ENCODE measurements at regions not wholly inside any gene's neighbourhood (a gene's known extent, or its start where the extent isn't known, plus 50 kb on each side); places are given as distances from the start of the nearest gene placed in this dataset.

- Histone ChIP-seq H3K4me1 (replicated peaks in 1 of 2) (no peaks in the 10 kb centered on the region), H3K36me3 (replicated peaks in 1 of 2) (no peaks in the 10 kb centered on the region), H3K27ac (no peak overlapping the region), H3K9me3 (replicated peaks in 1 of 3) (no peaks in the 10 kb centered on the region), H3K27me3 (no peaks in the 10 kb centered on the region), H3K4me3 (no peak overlapping the region)
- TF ChIP-seq CTCF (IDR thresholded peaks at IDR 0.05) (no peak), POLR2A (IDR thresholded peaks at IDR 0.05) (no peak)
- no peak for DNase-seq
- intact Hi-C loops (cut with DNase I) = no loop called here
Observed at GRCh38 chr7:46679671-46680070, 758.6 kb upstream of the IGFBP3 start.

- H3K27ac ChIP-seq = no peak overlapping the region
- no peaks in the 10 kb centered on the region for H3K27me3 ChIP-seq
- H3K4me3 ChIP-seq = no peak overlapping the region
- TF ChIP-seq POLR2A (IDR thresholded peaks at IDR 0.05) (no peak), CTCF (IDR thresholded peaks at IDR 0.05) (no peak)
- DNase-seq = no peak
- no peaks in the 10 kb centered on the region for H3K4me1 ChIP-seq (replicated peaks in 1 of 2)
- H3K36me3 ChIP-seq (replicated peaks in 1 of 2) = no peaks in the 10 kb centered on the region
- no peaks in the 10 kb centered on the region for H3K9me3 ChIP-seq (replicated peaks in 1 of 3)
- intact Hi-C loops (cut with DNase I) = no loop called here
- whole genome bisulfite sequencing, 4 donors = 77 to 83% (median 80%) methylated on average over 2 of the region's 2 CpGs
Observed at GRCh38 chr7:46678421-46678820, 757.3 kb upstream of the IGFBP3 start.

- 73 to 90% (median 84%) methylated on average over 4 of the region's 4 CpGs for WGBS, 4 donors
- Histone ChIP-seq H3K36me3 (replicated peaks in 1 of 2) (no peaks in the 10 kb centered on the region), H3K4me3 (no peak overlapping the region), H3K27me3 (no peaks in the 10 kb centered on the region), H3K4me1 (replicated peaks in 1 of 2) (no peaks in the 10 kb centered on the region), H3K9me3 (replicated peaks in 1 of 3) (no peaks in the 10 kb centered on the region), H3K27ac (no peak overlapping the region)
- intact Hi-C loops (cut with DNase I) = no loop called here
- DNase-seq = no peak
- TF ChIP-seq POLR2A (IDR thresholded peaks at IDR 0.05) (no peak), CTCF (IDR thresholded peaks at IDR 0.05) (no peak)
Observed at GRCh38 chr7:46675456-46675855, 754.4 kb upstream of the IGFBP3 start.

GRCh38 chr7:46672861-46673260 lies 751.8 kb upstream of the IGFBP3 start:
- H3K4me3 ChIP-seq = no peak overlapping the region
- no peak overlapping the region for H3K27ac ChIP-seq
- H3K36me3 ChIP-seq (replicated peaks in 1 of 2) = no peaks in the 10 kb centered on the region
- 81 to 85% (median 85%) methylated on average over 2 of the region's 2 CpGs for WGBS, 4 donors
- no peak for DNase-seq
- no peak for TF ChIP-seq POLR2A (IDR thresholded peaks at IDR 0.05)
- no peak for TF ChIP-seq CTCF (IDR thresholded peaks at IDR 0.05)
- intact Hi-C loops (cut with DNase I) = no loop called here
- no peaks in the 10 kb centered on the region for H3K27me3 ChIP-seq
- H3K9me3 ChIP-seq (replicated peaks in 1 of 3) = no peaks in the 10 kb centered on the region
- no peaks in the 10 kb centered on the region for H3K4me1 ChIP-seq (replicated peaks in 1 of 2)

All from adrenal gland (tissue), 9 donors.